Esophagus muscularis mucosa (tissue), 4 donors: ENCODE measurements at regions not wholly inside any gene's neighbourhood (a gene's known extent, or its start where the extent isn't known, plus 50 kb on each side); places are given as distances from the start of the nearest gene placed in this dataset.

Source experiments
- DNase-seq: peaks from one replicate; pipeline ENCODE4 v3.0.0-alpha.2; 2017; ENCODE audit errors: extremely low spot score
- H3K27ac ChIP-seq, 4 donors: fragments of 200-600 bp; sonication (generic); replicated peaks in 1 of 4; 1 replicate in 3 of 4; 2 replicates in 1 of 4; pipeline ENCODE4 v1.5.1; 2016 to 2019; ENCODE audit warnings: mild to moderate bottlenecking in 1 of 4
- H3K27me3 ChIP-seq, 4 donors: fragments of 200-600 bp; sonication (generic); one replicate each; pipeline versions ENCODE4 v1.5.1 to v1.6.0; 2016 to 2019
- H3K36me3 ChIP-seq, 4 donors: fragments of 200-600 bp; sonication (generic); one replicate each; pipeline ENCODE4 v1.5.1; 2016 to 2019
- H3K4me1 ChIP-seq, 4 donors: fragments of 200-600 bp; sonication (generic); one replicate each; pipeline ENCODE4 v1.5.1; 2016 to 2019
- H3K4me3 ChIP-seq, 4 donors: fragments of 200-600 bp; sonication (generic); 1 replicate in 2 of 4; 2 replicates in 2 of 4; pipeline ENCODE4 v1.5.1; 2016 to 2019; ENCODE audit warnings: mild to moderate bottlenecking in 4 of 4, moderate library complexity in 1 of 4
- H3K9me3 ChIP-seq, 4 donors: fragments of 200-600 bp; sonication (generic); 1 replicate in 3 of 4; 2 replicates in 1 of 4; pipeline ENCODE4 v1.5.1; 2016 to 2019
- CTCF ChIP-seq, 3 experiments: fragments of 200-600 bp in 2 of 3; fragments of 450-650 bp in 1 of 3; sonication (generic) in 2 of 3; IDR thresholded peaks; one replicate each; pipeline ENCODE4 v1.5.1; 2017 to 2019; ENCODE audit warnings: antibody characterized with exemption in 3 of 3, mild to moderate bottlenecking in 2 of 3, moderate library complexity in 1 of 3
- EP300 ChIP-seq: sonication (generic); formaldehyde crosslinking; IDR thresholded peaks from one replicate; pipeline ENCODE4 v1.6.1; 2017; ENCODE audit warnings: antibody characterized with exemption
- POLR2A ChIP-seq: fragments of 450-650 bp; IDR thresholded peaks from one replicate; pipeline ENCODE4 v1.6.1; 2017; ENCODE audit warnings: antibody characterized with exemption, moderate library complexity, mild to moderate bottlenecking, low read depth
- POLR2AphosphoS5 ChIP-seq, 2 donors: sonication (generic); formaldehyde crosslinking; IDR thresholded peaks; one replicate each; pipeline ENCODE4 v1.6.1; 2017; ENCODE audit warnings: antibody characterized with exemption in 2 of 2
- whole genome bisulfite sequencing: methylation state at CpG from one replicate; pipeline ENCODE4 v1.1.5; 2018; 5-methylcytosine and 5-hydroxymethylcytosine counted together
- intact Hi-C: fragments of 100-400 bp; cut with DNase I; formaldehyde crosslinking; loops from one replicate; pipeline ENCODE4 v1.15.1; 2023

GRCh38 chr10:33626798-33627466 lies 292.5 kb upstream of the NRP1 start:
- no peaks in the 10 kb centered on the region for H3K9me3 ChIP-seq
- H3K4me3 ChIP-seq = no peak overlapping the region
- H3K27ac ChIP-seq = no peak overlapping the region
- whole genome bisulfite sequencing = 97% methylated on average over 3 of the region's 3 CpGs
- H3K36me3 ChIP-seq = no peaks in the 10 kb centered on the region
- TF ChIP-seq POLR2A (no peak), CTCF (IDR thresholded peaks at IDR 0.05) (no peak), EP300 (no peak), POLR2AphosphoS5 (IDR thresholded peaks at IDR 0.05) (no peak)
- no peaks in the 10 kb centered on the region for H3K27me3 ChIP-seq
- no peak for DNase-seq
- intact Hi-C loops = no loop called here
- H3K4me1 ChIP-seq = no peaks in the 10 kb centered on the region

- DNase-seq = no peak
- intact Hi-C loops = no loop called here
- H3K36me3 ChIP-seq = no peaks in the 10 kb centered on the region
Measured at GRCh38 chr10:33623669-33624068, 289.2 kb upstream of the NRP1 start.

GRCh38 chr10:33621101-33621500 lies 286.6 kb upstream of the NRP1 start:
- Histone ChIP-seq H3K4me3 (no peak overlapping the region), H3K4me1 (no peaks in the 10 kb centered on the region), H3K27me3 (no peaks in the 10 kb centered on the region), H3K36me3 (no peaks in the 10 kb centered on the region), H3K27ac (no peak overlapping the region), H3K9me3 (peaks cover 0 to 4% (median 0%) of the 10 kb centered on the region in 4 donors)
- WGBS = 84% methylated on average over 4 of the region's 4 CpGs
- DNase-seq = no peak
- no peak for TF ChIP-seq CTCF (IDR thresholded peaks at IDR 0.05)
- no peak for TF ChIP-seq EP300
- TF ChIP-seq POLR2A = no peak
- no peak for TF ChIP-seq POLR2AphosphoS5 (IDR thresholded peaks at IDR 0.05)
- intact Hi-C loops = no loop called here

More at GRCh38 chr10:33623669-33624068, 289.2 kb upstream of the NRP1 start:
- Histone ChIP-seq H3K27ac (no peak overlapping the region), H3K27me3 (no peaks in the 10 kb centered on the region), H3K9me3 (peaks cover 0 to 4% (median 0%) of the 10 kb centered on the region in 4 donors), H3K4me3 (no peak overlapping the region), H3K4me1 (no peaks in the 10 kb centered on the region)
- 77% methylated on average over 3 of the region's 3 CpGs for WGBS
- TF ChIP-seq EP300 (no peak), CTCF (IDR thresholded peaks at IDR 0.05) (no peak), POLR2A (no peak), POLR2AphosphoS5 (IDR thresholded peaks at IDR 0.05) (no peak)

GRCh38 chr10:33618196-33618595 lies 283.7 kb upstream of the NRP1 start:
- no peaks in the 10 kb centered on the region for H3K36me3 ChIP-seq
- TF ChIP-seq POLR2A = no peak
- TF ChIP-seq POLR2AphosphoS5 (IDR thresholded peaks at IDR 0.05) = no peak
- TF ChIP-seq CTCF (IDR thresholded peaks at IDR 0.05) = no peak
- TF ChIP-seq EP300 = no peak
- intact Hi-C loops = no loop called here
- no peak for DNase-seq
- no peaks in the 10 kb centered on the region for H3K4me1 ChIP-seq
- no peak overlapping the region for H3K4me3 ChIP-seq
- H3K27me3 ChIP-seq = no peaks in the 10 kb centered on the region
- peaks cover 0 to 4% (median 0%) of the 10 kb centered on the region in 4 donors for H3K9me3 ChIP-seq
- no peak overlapping the region for H3K27ac ChIP-seq
- 91% methylated on average over 2 of the region's 2 CpGs for WGBS
